Spleen (tissue), 7 donors: ENCODE measurements at regions not wholly inside any gene's neighbourhood (a gene's known extent, or its start where the extent isn't known, plus 50 kb on each side); places are given as distances from the start of the nearest gene placed in this dataset.

Source experiments
- CTCF ChIP-seq, 11 experiments: fragments of 200-600 bp in 7 of 11; fragments of 450-650 bp in 4 of 11; sonication (generic) in 4 of 11; IDR thresholded peaks in 8 of 11; conservative IDR thresholded peaks in 3 of 11; 1 replicate in 7 of 11; 2 replicates in 4 of 11; pipeline versions ENCODE4 v1.4.0 to v1.8.0; 2016 to 2021; ENCODE audit warnings: antibody characterized with exemption in 11 of 11, inconsistent platforms in 4 of 11, mild to moderate bottlenecking in 1 of 11
- POLR2A ChIP-seq, 3 donors: fragments of 450-650 bp; IDR thresholded peaks; one replicate each; pipeline ENCODE4 v1.5.1; 2017; ENCODE audit warnings: antibody characterized with exemption in 3 of 3, mild to moderate bottlenecking in 1 of 3
- donor health status: DM: no; HTN: no; CAD: no; lungs with moderate emphysema.
- donor health status: DM: no; HTN: no; CAD: no.
- donor health status: DM: no; HTN: no; CAD: no.

DNA sequence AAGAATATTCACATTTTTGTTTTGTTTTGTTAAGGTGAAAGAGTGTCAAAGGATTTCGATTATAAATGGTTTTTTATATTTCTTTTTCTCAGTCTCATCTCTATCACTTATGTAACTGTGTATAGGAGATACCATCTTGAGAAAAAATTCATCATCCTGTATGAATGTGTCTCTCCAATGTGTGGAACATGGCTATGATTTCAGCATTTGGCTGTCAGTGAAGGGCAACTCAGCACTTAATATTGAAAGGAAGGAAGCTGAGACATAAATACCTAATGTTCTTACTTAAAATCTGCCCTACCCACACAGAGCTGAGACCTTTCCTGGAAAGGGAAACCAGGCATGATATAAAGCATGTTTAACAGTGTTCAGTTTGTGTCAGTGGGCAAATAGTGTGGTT lies 474.2 kb upstream of the RIOK2 start:
- TF ChIP-seq CTCF (IDR thresholded peaks at IDR 0.05 in 8 of 11, conservative IDR thresholded peaks at IDR 0.05 in 3 of 11): no peak
- TF ChIP-seq POLR2A (IDR thresholded peaks at IDR 0.05): no peak
